Subcutaneous abdominal adipose tissue (tissue), 5 donors: ENCODE measurements at regions not wholly inside any gene's neighbourhood (a gene's known extent, or its start where the extent isn't known, plus 50 kb on each side); places are given as distances from the start of the nearest gene placed in this dataset.
A peak's percentile ranks its signal among the peaks of the same experiment; 100 is the strongest.

Experiments
- H3K27ac ChIP-seq: one replicate; pipeline ENCODE4 v1.7.0; 2013; ENCODE audit warnings: low read depth, mild to moderate bottlenecking, inconsistent platforms, low read length, moderate library complexity
- H3K27me3 ChIP-seq, 5 donors: one replicate each; pipeline ENCODE4 v1.7.0; 2013; ENCODE audit warnings: low read length in 5 of 5, inconsistent platforms in 1 of 5; ENCODE audit not compliant: control insufficient read depth in 5 of 5, insufficient read depth in 4 of 5
- H3K36me3 ChIP-seq, 5 donors: one replicate each; pipeline ENCODE4 v1.7.0; 2013; ENCODE audit warnings: low read length in 5 of 5; ENCODE audit not compliant: control insufficient read depth in 5 of 5, insufficient read depth in 5 of 5
- H3K4me1 ChIP-seq, 5 donors: one replicate each; pipeline ENCODE4 v1.7.0; 2013; ENCODE audit warnings: low read length in 5 of 5, mild to moderate bottlenecking in 3 of 5, moderate library complexity in 1 of 5; ENCODE audit not compliant: control insufficient read depth in 5 of 5, insufficient read depth in 5 of 5
- H3K4me3 ChIP-seq, 5 donors: one replicate each; pipeline ENCODE4 v1.7.0; 2013; ENCODE audit warnings: low read length in 5 of 5, low read depth in 1 of 5
- H3K9ac ChIP-seq, 5 donors: one replicate each; pipeline ENCODE4 v1.7.0; 2013; ENCODE audit warnings: low read length in 5 of 5, mild to moderate bottlenecking in 4 of 5, moderate library complexity in 3 of 5
- H3K9me3 ChIP-seq, 5 donors: one replicate each; pipeline ENCODE4 v1.7.0; 2013; ENCODE audit warnings: low read length in 5 of 5; ENCODE audit not compliant: control insufficient read depth in 5 of 5
- donor health status: healthy.
- donor health status: healthy.
- donor health status: healthy.
- donor health status: healthy.
- donor health status: healthy.

DNA sequence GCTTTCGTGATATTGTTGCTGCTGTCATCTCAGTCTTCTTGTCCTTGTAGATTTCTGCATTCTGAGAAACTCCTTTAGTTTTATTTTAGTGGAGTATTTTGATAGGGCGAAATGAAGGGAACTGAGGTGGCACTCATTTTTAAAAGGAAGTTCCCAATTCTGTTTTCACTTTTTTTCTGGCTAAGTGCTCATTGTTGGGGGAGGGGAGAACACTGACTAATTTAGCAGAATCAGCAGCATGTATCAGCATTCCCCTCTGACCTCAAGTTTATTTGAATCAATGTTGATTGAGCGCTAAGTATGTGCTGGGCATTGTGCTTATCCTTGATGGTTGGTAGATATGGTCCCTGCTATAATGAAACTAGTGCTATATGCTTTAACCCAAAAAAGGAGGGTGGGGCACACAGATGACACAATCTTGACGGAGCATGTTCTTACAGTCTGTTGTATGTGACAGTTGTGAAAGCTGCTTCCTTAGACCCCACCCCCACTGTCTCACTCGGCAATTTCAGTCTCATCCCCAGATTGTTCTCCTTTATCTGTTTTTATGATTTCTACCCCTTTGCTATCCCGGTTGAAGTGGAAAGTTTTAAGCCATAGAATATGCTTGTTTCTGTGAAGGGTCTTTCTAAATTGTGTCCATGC lies 262.4 kb downstream of the SOX4 start:
- Histone ChIP-seq H3K27ac (no peak overlapping the region), H3K4me3 (no peak overlapping the region), H3K36me3 (no peaks in the 10 kb centered on the region), H3K9ac (no peak overlapping the region), H3K27me3 (no peaks in the 10 kb centered on the region), H3K9me3 (no peaks in the 10 kb centered on the region), H3K4me1 (no peaks in the 10 kb centered on the region)

DNA sequence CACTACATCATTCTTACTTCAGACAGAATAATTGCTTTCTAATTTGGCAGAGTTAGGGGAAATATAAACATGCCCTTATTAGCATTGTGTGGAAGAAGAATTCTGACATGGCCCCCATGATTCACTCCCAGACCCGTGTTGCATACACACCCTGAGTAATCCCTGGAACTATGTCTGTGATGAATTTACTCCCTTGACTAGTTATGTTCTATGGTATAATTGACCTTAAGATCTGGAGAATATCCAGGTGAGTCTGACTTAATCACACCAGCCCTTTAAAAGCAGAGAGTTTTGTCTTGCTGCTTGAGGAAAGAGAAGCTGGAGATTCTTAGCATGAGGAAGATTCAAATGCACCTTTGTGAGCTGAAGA lies 262.9 kb downstream of the SOX4 start:
- Histone ChIP-seq H3K9me3 (no peaks in the 10 kb centered on the region), H3K4me3 (no peak overlapping the region), H3K36me3 (no peaks in the 10 kb centered on the region), H3K27me3 (no peaks in the 10 kb centered on the region), H3K9ac (no peak overlapping the region), H3K27ac (no peak overlapping the region), H3K4me1 (no peaks in the 10 kb centered on the region)

DNA sequence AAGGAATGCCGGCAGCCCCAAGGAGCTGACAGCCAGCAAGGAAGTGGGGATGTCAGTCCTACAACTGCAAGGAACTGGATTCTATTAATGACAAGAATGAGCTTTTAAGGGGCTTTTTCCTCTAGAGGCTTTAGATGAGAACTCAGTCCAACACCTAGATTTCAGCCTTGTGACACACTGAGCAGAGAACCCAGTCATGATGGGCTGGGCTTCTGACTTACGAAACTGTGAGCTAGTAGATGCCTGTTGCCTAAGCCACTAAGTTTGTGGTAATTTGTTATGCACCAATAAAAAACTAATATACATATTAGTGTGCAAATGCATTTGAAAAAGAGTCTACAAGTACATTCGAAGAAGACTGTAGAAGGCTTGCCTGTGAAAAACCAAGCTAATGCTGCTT lies 263.3 kb downstream of the SOX4 start:
- no peak overlapping the region for H3K9ac ChIP-seq

DNA sequence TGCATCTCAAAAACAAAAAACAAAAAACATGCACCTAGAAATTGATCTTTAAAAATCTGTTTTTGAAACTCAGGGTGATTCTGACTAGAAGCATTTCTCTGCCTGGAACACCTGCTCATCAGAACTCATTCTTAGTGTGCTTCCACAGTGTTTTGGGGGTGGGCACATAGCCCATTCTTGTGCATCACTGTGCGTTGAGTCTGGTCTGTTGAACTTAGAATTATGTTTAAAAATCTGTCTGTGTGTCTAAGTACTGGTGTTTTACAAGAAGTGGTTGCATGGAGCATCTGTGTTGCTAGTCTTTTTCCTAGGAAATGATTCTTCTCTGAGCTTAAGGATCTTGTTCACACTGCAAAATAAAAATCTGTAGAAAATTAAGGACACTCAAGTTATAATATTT lies 264.5 kb downstream of the SOX4 start:
- Histone ChIP-seq H3K27me3 (no peaks in the 10 kb centered on the region), H3K9me3 (no peaks in the 10 kb centered on the region), H3K27ac (no peak overlapping the region), H3K36me3 (no peaks in the 10 kb centered on the region), H3K9ac (no peak overlapping the region), H3K4me1 (no peaks in the 10 kb centered on the region), H3K4me3 (no peak overlapping the region)

More for the DNA sequence above, 263.3 kb downstream of the SOX4 start:
- Histone ChIP-seq H3K9me3 (no peaks in the 10 kb centered on the region), H3K4me1 (no peaks in the 10 kb centered on the region), H3K27ac (no peak overlapping the region), H3K36me3 (no peaks in the 10 kb centered on the region), H3K27me3 (no peaks in the 10 kb centered on the region), H3K4me3 (no peak overlapping the region)

DNA sequence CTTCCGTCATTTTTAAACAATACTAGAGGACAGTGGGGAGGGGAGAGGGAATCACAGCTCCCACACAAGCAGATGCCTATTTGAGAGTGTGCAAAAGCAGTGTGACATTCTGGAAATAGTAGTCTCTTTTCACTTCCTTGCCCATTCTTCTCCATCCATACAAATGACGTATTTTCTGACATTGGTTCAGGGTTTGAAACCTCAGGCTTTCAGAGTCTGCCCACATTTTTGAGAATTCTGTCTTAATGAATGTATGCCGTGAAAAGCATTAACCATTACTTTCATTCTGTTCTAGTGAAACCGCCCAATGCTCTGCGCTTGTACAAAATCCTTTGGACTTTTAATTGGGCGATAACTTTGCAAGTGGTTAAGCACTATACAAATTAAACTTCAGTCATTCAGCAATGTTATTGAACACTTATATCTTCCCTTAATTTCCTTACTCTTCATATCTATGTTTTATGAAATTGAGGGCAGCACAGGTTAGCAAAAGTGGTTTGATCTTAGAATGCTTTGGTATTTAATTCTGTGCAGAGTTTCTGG lies 265.7 kb downstream of the SOX4 start:
- Histone ChIP-seq H3K4me3 (no peak overlapping the region), H3K36me3 (no peaks in the 10 kb centered on the region), H3K9ac (no peak overlapping the region), H3K9me3 (no peaks in the 10 kb centered on the region), H3K27ac (no peak overlapping the region), H3K27me3 (no peaks in the 10 kb centered on the region), H3K4me1 (no peaks in the 10 kb centered on the region)

DNA sequence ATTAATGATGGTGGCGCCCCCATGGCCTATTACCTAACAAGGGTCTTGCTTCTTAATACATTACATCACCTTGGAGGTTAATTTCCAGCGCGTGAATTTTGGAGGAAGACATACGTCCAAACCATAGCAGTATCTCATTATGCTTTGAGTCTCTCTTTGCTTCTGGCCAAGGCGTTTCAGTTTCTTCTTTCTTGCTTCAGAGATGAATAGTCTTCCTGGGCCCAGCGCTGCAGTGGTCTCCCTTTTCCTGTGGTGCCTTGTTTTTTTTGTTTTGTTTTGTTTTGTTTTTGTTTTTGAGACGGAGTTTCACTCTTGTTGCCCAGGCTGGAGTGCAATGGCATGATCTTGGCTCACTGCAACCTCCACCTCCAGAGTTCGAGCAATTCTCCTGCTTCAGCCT lies 268.4 kb downstream of the SOX4 start:
- no peak overlapping the region for H3K4me3 ChIP-seq
- no peak overlapping the region for H3K9ac ChIP-seq
- no peaks in the 10 kb centered on the region for H3K4me1 ChIP-seq
- H3K36me3 ChIP-seq = no peaks in the 10 kb centered on the region
- no peaks in the 10 kb centered on the region for H3K9me3 ChIP-seq
- no peaks in the 10 kb centered on the region for H3K27me3 ChIP-seq
- no peak overlapping the region for H3K27ac ChIP-seq

DNA sequence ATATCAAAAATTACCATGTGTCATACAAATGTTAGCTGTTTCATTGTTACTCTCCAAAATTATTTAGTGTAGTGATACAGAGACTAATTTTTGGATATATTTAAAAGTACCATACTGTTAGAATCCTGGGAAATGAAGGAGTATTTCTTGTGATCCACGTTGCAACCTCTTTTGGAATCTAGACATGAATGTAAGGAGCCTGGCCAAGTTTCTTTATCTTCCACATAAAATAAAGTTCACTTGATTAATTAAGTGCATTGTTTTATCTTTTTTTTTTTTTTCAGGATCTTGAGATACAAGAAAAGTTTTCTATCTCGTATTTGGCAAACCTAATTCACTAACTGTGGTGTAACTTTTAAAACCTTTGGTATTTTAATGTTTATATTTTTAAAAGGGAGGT lies 270.7 kb downstream of the SOX4 start:
- no peaks in the 10 kb centered on the region for H3K27me3 ChIP-seq
- H3K27ac ChIP-seq = no peak overlapping the region
- no peak overlapping the region for H3K9ac ChIP-seq
- H3K4me3 ChIP-seq = no peak overlapping the region
- no peaks in the 10 kb centered on the region for H3K4me1 ChIP-seq
- H3K9me3 ChIP-seq = no peaks in the 10 kb centered on the region
- H3K36me3 ChIP-seq = no peaks in the 10 kb centered on the region

DNA sequence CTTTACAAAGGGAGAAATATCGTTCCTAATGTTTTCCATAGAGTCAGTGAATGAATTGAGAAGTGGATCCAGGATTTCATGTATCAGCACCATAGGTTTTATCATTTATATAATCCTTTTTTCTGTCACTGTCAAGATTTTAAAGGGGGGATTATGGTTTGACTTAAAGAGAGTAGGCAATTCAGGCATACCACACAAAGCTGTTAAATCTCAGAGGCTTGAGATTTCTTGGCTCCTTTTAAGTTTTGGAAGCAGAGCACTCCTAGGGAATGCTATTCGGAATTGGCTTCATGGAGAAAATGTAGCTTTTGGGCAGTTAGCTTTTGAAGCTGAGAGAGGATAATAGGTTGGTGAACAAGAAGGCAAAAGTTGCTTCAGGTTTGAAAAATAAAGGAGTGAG lies 274.7 kb downstream of the SOX4 start:
- no peaks in the 10 kb centered on the region for H3K27me3 ChIP-seq
- H3K4me3 ChIP-seq = no peak overlapping the region
- no peak overlapping the region for H3K9ac ChIP-seq
- H3K9me3 ChIP-seq = no peaks in the 10 kb centered on the region
- H3K27ac ChIP-seq = no peak overlapping the region
- H3K36me3 ChIP-seq = no peaks in the 10 kb centered on the region
- H3K4me1 ChIP-seq = peaks cover 0 to 9% (median 6%) of the 10 kb centered on the region in 5 donors

DNA sequence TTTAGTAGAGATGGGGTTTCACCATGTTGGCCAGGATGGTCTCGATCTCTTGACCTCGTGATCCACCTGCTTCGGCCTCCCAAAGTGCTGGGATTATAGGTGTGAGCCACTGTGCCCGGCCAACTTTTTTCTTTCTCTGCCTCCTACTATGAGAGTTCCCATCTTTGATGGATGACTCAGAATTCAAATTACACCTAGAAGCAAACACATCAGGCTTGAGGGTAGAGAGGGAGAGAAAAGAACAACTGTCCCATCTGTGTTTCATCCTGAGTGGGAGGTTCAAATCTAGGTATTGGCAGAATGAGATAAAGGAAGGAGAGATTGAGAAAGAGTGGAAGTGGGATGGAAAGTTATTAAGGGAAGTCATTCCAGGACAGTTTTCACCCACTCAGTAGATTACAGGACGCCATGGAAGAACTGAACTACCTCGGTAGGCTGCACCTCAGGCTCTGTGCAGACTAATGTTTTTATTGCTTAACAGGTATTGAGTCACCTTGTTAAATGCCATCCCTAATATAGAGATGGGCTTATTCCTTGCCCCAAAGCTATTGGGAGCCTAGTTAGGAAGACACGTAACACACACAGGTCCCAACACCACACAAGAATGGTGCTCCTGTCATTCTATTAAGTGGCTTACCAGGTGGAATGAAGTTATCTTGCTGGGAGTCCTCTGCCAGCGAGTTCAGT lies 275.7 kb downstream of the SOX4 start:
- Histone ChIP-seq H3K27me3 (no peaks in the 10 kb centered on the region), H3K9ac (no peak overlapping the region), H3K36me3 (no peaks in the 10 kb centered on the region), H3K9me3 (peaks cover 0 to under 1% (median 0%) of the 10 kb centered on the region in 5 donors), H3K4me1 (peaks cover 0 to 18% (median 14%) of the 10 kb centered on the region in 5 donors), H3K27ac (no peak overlapping the region), H3K4me3 (no peak overlapping the region)

DNA sequence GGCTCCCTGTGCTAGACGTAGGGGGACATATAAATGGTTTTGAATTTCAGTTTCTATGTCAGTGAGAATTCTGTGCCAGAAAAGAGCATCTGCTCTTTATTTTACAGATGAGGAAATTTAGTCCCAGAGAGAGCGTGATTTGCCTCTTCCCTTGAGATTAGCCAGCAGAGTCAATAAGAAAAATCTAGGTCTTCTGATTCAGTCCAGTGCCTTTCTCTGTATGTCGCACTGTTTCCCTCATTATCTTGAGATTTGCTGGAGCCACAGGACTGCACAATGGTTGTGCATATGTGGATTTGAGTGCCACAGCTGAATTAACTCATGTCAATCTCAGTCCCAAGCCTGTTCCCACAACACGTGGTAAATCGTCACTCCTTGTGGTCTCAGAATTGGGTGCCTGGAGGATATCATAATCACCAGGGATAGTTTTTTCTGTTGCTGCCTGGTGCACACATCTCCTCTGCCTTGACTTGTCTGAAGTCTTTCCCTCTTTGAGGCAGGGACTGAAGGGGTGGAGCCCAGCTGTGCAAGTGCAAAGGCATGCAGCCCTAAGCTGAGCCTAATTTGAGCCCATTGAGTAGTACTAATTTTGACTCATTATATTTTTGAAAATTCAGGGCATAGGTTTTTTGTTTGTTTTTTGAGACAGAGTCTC lies 276.7 kb downstream of the SOX4 start:
- Histone ChIP-seq H3K27me3 (no peaks in the 10 kb centered on the region), H3K4me1 (peaks cover 0 to 18% (median 14%) of the 10 kb centered on the region in 5 donors), H3K4me3 (peak overlapping the region in 1 of 5 donors; percentile 11), H3K36me3 (no peaks in the 10 kb centered on the region), H3K9ac (no peak overlapping the region), H3K9me3 (peaks cover 0 to 6% (median 0%) of the 10 kb centered on the region in 5 donors), H3K27ac (no peak overlapping the region)
